GM23338 (cell line): ENCODE measurements at regions not wholly inside any gene's neighbourhood (a gene's known extent, or its start where the extent isn't known, plus 50 kb on each side); places are given as distances from the start of the nearest gene placed in this dataset.
A peak's percentile ranks its signal among the peaks of the same experiment; 100 is the strongest.

ENCODE experiments used
- ATAC-seq: fragments of 200-7000 bp; cut with Tn5 transposase; 3 replicates; pipeline ENCODE4 v1.9.1; 2020
- DNase-seq: peaks from one replicate; pipeline ENCODE4 v3.0.0-alpha.2; 2015; ENCODE audit warnings: low spot score
- H2AFZ ChIP-seq: fragments of 200-600 bp; sonication (generic); 2 replicates; pipeline ENCODE4 v1.8.0; 2016; ENCODE audit warnings: antibody characterized with exemption, mild to moderate bottlenecking, moderate library complexity
- H3F3A ChIP-seq: fragments of 200-600 bp; sonication (generic); replicated peaks from 2 replicates; pipeline ENCODE4 v1.8.0; 2017; ENCODE audit warnings: antibody characterized with exemption, mixed run types, low read depth
- H3K27ac ChIP-seq: fragments of 200-600 bp; sonication (generic); 2 replicates; pipeline ENCODE4 v1.6.1; 2016; ENCODE audit warnings: low read depth
- H3K27me3 ChIP-seq: fragments of 200-600 bp; sonication (generic); 2 replicates; pipeline ENCODE4 v1.8.0; 2016; ENCODE audit warnings: mild to moderate bottlenecking, mixed run types, moderate library complexity; ENCODE audit not compliant: insufficient read depth
- H3K36me3 ChIP-seq: fragments of 200-600 bp; sonication (generic); 2 replicates; pipeline ENCODE4 v1.8.0; 2016; ENCODE audit warnings: mild to moderate bottlenecking; ENCODE audit not compliant: insufficient read depth
- H3K4me1 ChIP-seq: fragments of 200-600 bp; sonication (generic); 2 replicates; pipeline ENCODE4 v1.8.0; 2016; ENCODE audit warnings: mild to moderate bottlenecking, moderate library complexity; ENCODE audit not compliant: insufficient read depth
- H3K4me2 ChIP-seq: fragments of 200-600 bp; sonication (generic); 2 replicates; pipeline ENCODE4 v1.7.1; 2017; ENCODE audit warnings: mixed run types
- H3K4me3 ChIP-seq: fragments of 200-600 bp; sonication (generic); 2 replicates; pipeline ENCODE4 v1.6.1; 2016; ENCODE audit warnings: mixed run types
- H3K79me2 ChIP-seq: fragments of 200-600 bp; sonication (generic); replicated peaks from 2 replicates; pipeline ENCODE4 v1.8.0; 2017; ENCODE audit warnings: mild to moderate bottlenecking; ENCODE audit not compliant: insufficient read depth
- H3K9me2 ChIP-seq: fragments of 200-600 bp; sonication (generic); 2 replicates; pipeline ENCODE4 v1.8.0; 2017; ENCODE audit not compliant: insufficient read depth
- H4K20me1 ChIP-seq: fragments of 200-600 bp; sonication (generic); replicated peaks from 2 replicates; pipeline ENCODE4 v1.8.0; 2017; ENCODE audit warnings: mild to moderate bottlenecking; ENCODE audit not compliant: insufficient read depth
- H3K27ac Mint-ChIP-seq: 2 replicates; pipeline ENCODE4 v1.8.0; 2020; ENCODE audit warnings: inconsistent platforms, mild to moderate bottlenecking, moderate library complexity, mixed read lengths
- H3K27me3 Mint-ChIP-seq: 3 replicates; pipeline ENCODE4 v1.8.0; 2022; ENCODE audit warnings: low read depth, mild to moderate bottlenecking, moderate library complexity, mixed read lengths, inconsistent platforms; ENCODE audit not compliant: insufficient read depth, poor library complexity
- H3K36me3 Mint-ChIP-seq: 3 replicates; pipeline ENCODE4 v1.8.0; 2021; ENCODE audit warnings: low read depth, mild to moderate bottlenecking, inconsistent platforms, moderate library complexity, mixed read lengths
- H3K4me1 Mint-ChIP-seq: 3 replicates; pipeline ENCODE4 v1.8.0; 2020; ENCODE audit warnings: mild to moderate bottlenecking, inconsistent platforms, mixed read lengths
- H3K4me3 Mint-ChIP-seq: 3 replicates; pipeline ENCODE4 v1.8.0; 2021; ENCODE audit warnings: moderate library complexity, mild to moderate bottlenecking, inconsistent platforms, mixed read lengths
- H3K9me3 Mint-ChIP-seq: 3 replicates; pipeline ENCODE4 v1.8.0; 2020; ENCODE audit warnings: moderate library complexity, mild to moderate bottlenecking, inconsistent platforms, mixed read lengths
- EZH2 ChIP-seq: fragments of 200-600 bp; sonication (generic); IDR thresholded peaks from one replicate; pipeline ENCODE4 v1.8.0; 2017; ENCODE audit warnings: antibody characterized with exemption, mild to moderate bottlenecking, low read depth; ENCODE audit not compliant: unreplicated experiment
- EZH2phosphoT487 ChIP-seq: fragments of 200-600 bp; sonication (generic); IDR thresholded peaks from one replicate; pipeline ENCODE4 v1.8.1; 2018; ENCODE audit warnings: antibody characterized with exemption; ENCODE audit not compliant: unreplicated experiment
- JUNB ChIP-seq: IDR thresholded peaks from one replicate; pipeline ENCODE4 v1.6.1; 2016; ENCODE audit warnings: antibody characterized with exemption; ENCODE audit not compliant: unreplicated experiment
- NANOG ChIP-seq: IDR thresholded peaks from 2 replicates; pipeline ENCODE4 v1.6.1; 2016; ENCODE audit warnings: antibody characterized with exemption, borderline replicate concordance
- POLR2AphosphoS5 ChIP-seq: IDR thresholded peaks from 2 replicates; pipeline ENCODE4 v1.6.1; 2016; ENCODE audit warnings: antibody characterized with exemption, low read depth
- STAT1 ChIP-seq: IDR thresholded peaks from one replicate; pipeline ENCODE4 v1.6.1; 2016; ENCODE audit warnings: antibody characterized with exemption; ENCODE audit not compliant: unreplicated experiment
- ZNF114 ChIP-seq: fragments of 250-450 bp; sonication (Bioruptor Pico); IDR thresholded peaks from 2 replicates; pipeline ENCODE4 v1.5.0; 2020; ENCODE audit warnings: mild to moderate bottlenecking, moderate library complexity
- ZNF331 ChIP-seq: fragments of 250-450 bp; sonication (Bioruptor Pico); IDR thresholded peaks from 2 replicates; pipeline ENCODE4 v1.5.0; 2020; ENCODE audit warnings: low read depth, mild to moderate bottlenecking, moderate library complexity
- TF ChIP-seq, protein P1 (sequence below): IDR thresholded peaks from one replicate; pipeline ENCODE4 v1.6.1; 2018; ENCODE audit warnings: antibody characterized with exemption; ENCODE audit not compliant: unreplicated experiment
- TF ChIP-seq, protein P2 (sequence below): IDR thresholded peaks from 2 replicates; pipeline ENCODE4 v1.6.1; 2016; ENCODE audit warnings: antibody characterized with exemption

DNA sequence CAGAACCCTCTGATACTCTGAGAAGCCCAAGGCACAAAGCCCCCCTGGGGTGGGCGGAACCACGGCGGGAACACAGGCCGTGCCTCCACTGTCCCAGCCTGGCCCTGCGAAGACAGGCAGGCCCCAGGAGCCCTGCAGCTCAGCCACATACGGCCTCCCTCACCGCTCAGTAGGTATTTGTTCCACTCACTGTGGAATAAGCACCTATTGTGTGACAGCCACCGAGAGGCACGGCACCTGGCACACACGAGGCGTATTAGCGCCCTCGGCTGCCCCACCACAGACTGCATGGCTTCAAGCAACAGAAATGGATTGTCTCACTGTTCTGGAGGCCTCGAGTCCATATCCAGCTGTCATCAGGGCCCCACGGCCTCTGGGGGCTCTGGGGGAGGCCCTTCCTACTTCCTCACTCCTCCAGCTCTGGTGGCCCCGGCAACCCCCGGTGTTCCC is 66.3 kb downstream of the NCOR2 start (continued):
- TF ChIP-seq, protein P1, sequence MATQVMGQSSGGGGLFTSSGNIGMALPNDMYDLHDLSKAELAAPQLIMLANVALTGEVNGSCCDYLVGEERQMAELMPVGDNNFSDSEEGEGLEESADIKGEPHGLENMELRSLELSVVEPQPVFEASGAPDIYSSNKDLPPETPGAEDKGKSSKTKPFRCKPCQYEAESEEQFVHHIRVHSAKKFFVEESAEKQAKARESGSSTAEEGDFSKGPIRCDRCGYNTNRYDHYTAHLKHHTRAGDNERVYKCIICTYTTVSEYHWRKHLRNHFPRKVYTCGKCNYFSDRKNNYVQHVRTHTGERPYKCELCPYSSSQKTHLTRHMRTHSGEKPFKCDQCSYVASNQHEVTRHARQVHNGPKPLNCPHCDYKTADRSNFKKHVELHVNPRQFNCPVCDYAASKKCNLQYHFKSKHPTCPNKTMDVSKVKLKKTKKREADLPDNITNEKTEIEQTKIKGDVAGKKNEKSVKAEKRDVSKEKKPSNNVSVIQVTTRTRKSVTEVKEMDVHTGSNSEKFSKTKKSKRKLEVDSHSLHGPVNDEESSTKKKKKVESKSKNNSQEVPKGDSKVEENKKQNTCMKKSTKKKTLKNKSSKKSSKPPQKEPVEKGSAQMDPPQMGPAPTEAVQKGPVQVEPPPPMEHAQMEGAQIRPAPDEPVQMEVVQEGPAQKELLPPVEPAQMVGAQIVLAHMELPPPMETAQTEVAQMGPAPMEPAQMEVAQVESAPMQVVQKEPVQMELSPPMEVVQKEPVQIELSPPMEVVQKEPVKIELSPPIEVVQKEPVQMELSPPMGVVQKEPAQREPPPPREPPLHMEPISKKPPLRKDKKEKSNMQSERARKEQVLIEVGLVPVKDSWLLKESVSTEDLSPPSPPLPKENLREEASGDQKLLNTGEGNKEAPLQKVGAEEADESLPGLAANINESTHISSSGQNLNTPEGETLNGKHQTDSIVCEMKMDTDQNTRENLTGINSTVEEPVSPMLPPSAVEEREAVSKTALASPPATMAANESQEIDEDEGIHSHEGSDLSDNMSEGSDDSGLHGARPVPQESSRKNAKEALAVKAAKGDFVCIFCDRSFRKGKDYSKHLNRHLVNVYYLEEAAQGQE, result no peak
- no peak for TF ChIP-seq ZNF114 (CRISPR knock-in tag)
- no peak for TF ChIP-seq JUNB
- no peak for TF ChIP-seq STAT1
- no peak for TF ChIP-seq EZH2phosphoT487
- TF ChIP-seq NANOG, result no peak
- TF ChIP-seq, protein P2, sequence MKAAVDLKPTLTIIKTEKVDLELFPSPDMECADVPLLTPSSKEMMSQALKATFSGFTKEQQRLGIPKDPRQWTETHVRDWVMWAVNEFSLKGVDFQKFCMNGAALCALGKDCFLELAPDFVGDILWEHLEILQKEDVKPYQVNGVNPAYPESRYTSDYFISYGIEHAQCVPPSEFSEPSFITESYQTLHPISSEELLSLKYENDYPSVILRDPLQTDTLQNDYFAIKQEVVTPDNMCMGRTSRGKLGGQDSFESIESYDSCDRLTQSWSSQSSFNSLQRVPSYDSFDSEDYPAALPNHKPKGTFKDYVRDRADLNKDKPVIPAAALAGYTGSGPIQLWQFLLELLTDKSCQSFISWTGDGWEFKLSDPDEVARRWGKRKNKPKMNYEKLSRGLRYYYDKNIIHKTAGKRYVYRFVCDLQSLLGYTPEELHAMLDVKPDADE, result no peak
- no peak for TF ChIP-seq ZNF331 (CRISPR knock-in tag)

DNA sequence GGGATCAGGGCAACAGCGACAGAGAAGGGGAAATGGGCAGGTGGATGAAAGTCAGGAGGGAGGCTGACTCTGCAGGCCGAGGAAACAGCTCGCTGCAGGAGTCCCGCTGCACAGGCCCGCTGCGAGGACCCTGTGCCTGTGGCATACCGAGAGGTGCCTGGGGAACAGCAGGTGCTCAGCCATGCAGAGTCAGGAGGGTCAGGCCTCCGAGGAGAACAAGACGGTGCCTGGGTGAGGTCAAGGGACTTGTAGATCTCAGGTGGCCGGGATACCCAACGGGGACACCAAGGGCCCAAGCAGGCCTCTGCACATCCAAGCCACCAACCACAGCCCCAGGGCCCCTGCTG is 67.5 kb downstream of the NCOR2 start:
- Mint-ChIP-seq H3K27ac (peak overlapping the region; percentile 95), H3K4me3 (no peak overlapping the region), H3K4me1 (peaks cover 74% of the 10 kb centered on the region), H3K36me3 (peaks cover 13% of the 10 kb centered on the region; the same call in 2 of the 3 replicates), H3K9me3 (no peaks in the 10 kb centered on the region; the same call in 2 of the 3 replicates), H3K27me3 (peaks cover 30% of the 10 kb centered on the region)
- Histone ChIP-seq H3K27ac (peak overlapping the region; percentile 96), H3K4me3 (no peak overlapping the region), H3F3A (0 out of 2 replicates have a peak, but pooled peaks cover 5% of the 10 kb centered on the region), H3K79me2 (peaks cover 97% of the 10 kb centered on the region), H3K4me1 (peaks cover 44% of the 10 kb centered on the region), H3K27me3 (no peaks in the 10 kb centered on the region), H3K9me2 (no peaks in the 10 kb centered on the region), H3K36me3 (no peaks in the 10 kb centered on the region), H2AFZ (no peak overlapping the region), H4K20me1 (peaks cover 18% of the 10 kb centered on the region), H3K4me2 (peak overlapping the region; percentile 64)
- ATAC-seq, result peak; percentile 4; the same call in 2 of the 3 replicates
- no peak for TF ChIP-seq NANOG
- no peak for TF ChIP-seq ZNF114 (CRISPR knock-in tag)
- no peak for TF ChIP-seq EZH2
- no peak for TF ChIP-seq JUNB
- no peak for TF ChIP-seq POLR2AphosphoS5
- no peak for DNase-seq
